ENCODE measurements at regions not wholly inside any gene's neighbourhood (a gene's known extent, or its start where the extent isn't known, plus 50 kb on each side); places are given as distances from the start of the nearest gene placed in this dataset.

- H3K36me3 Mint-ChIP-seq (ENCODE audit: unreplicated experiment) = no peaks in the 10 kb centered on the region
- no peaks in the 10 kb centered on the region for H3K9me3 Mint-ChIP-seq (ENCODE audit: unreplicated experiment)
- no peak overlapping the region for H3K27ac Mint-ChIP-seq (ENCODE audit: unreplicated experiment)
- no peak overlapping the region for H3K4me3 Mint-ChIP-seq (ENCODE audit: unreplicated experiment)
- DNase-seq = no peak
- TF ChIP-seq CTCF (IDR thresholded peaks at IDR 0.05; ENCODE audit: partially characterized antibody, unreplicated experiment) = no peak
- H3K27me3 Mint-ChIP-seq (ENCODE audit: unreplicated experiment) = no peaks in the 10 kb centered on the region
- no peaks in the 10 kb centered on the region for H3K4me1 Mint-ChIP-seq (ENCODE audit: low read depth, unreplicated experiment)
Measured at GRCh38 chr3:40828741-40829415, 304.1 kb downstream of the ZNF621 start.

- H3K27ac Mint-ChIP-seq (ENCODE audit: unreplicated experiment) = no peak overlapping the region
- DNase-seq = no peak
- no peaks in the 10 kb centered on the region for H3K36me3 Mint-ChIP-seq (ENCODE audit: unreplicated experiment)
- H3K4me3 Mint-ChIP-seq (ENCODE audit: unreplicated experiment) = no peak overlapping the region
- H3K27me3 Mint-ChIP-seq (ENCODE audit: unreplicated experiment) = no peaks in the 10 kb centered on the region
- H3K4me1 Mint-ChIP-seq (ENCODE audit: low read depth, unreplicated experiment) = no peaks in the 10 kb centered on the region
- no peaks in the 10 kb centered on the region for H3K9me3 Mint-ChIP-seq (ENCODE audit: unreplicated experiment)
- no peak for TF ChIP-seq CTCF (IDR thresholded peaks at IDR 0.05; ENCODE audit: partially characterized antibody, unreplicated experiment)
Measured at GRCh38 chr3:40829876-40830275, 305.1 kb downstream of the ZNF621 start.

GRCh38 chr3:40837300-40837699 lies 312.5 kb downstream of the ZNF621 start:
- Mint-ChIP-seq H3K27me3 (ENCODE audit: unreplicated experiment) (peaks cover 2% of the 10 kb centered on the region), H3K9me3 (ENCODE audit: unreplicated experiment) (no peaks in the 10 kb centered on the region), H3K4me1 (ENCODE audit: low read depth, unreplicated experiment) (no peaks in the 10 kb centered on the region), H3K4me3 (ENCODE audit: unreplicated experiment) (no peak overlapping the region), H3K27ac (ENCODE audit: unreplicated experiment) (no peak overlapping the region), H3K36me3 (ENCODE audit: unreplicated experiment) (no peaks in the 10 kb centered on the region)
- no peak for DNase-seq
- no peak for TF ChIP-seq CTCF (IDR thresholded peaks at IDR 0.05; ENCODE audit: partially characterized antibody, unreplicated experiment)

GRCh38 chr3:40841131-40841530 lies 316.4 kb downstream of the ZNF621 start:
- no peak for TF ChIP-seq CTCF (IDR thresholded peaks at IDR 0.05; ENCODE audit: partially characterized antibody, unreplicated experiment)
- Mint-ChIP-seq H3K4me1 (ENCODE audit: low read depth, unreplicated experiment) (no peaks in the 10 kb centered on the region), H3K27ac (ENCODE audit: unreplicated experiment) (no peak overlapping the region), H3K36me3 (ENCODE audit: unreplicated experiment) (peaks cover 7% of the 10 kb centered on the region), H3K27me3 (ENCODE audit: unreplicated experiment) (peaks cover 2% of the 10 kb centered on the region), H3K4me3 (ENCODE audit: unreplicated experiment) (no peak overlapping the region), H3K9me3 (ENCODE audit: unreplicated experiment) (no peaks in the 10 kb centered on the region)
- no peak for DNase-seq

- Mint-ChIP-seq H3K27me3 (ENCODE audit: unreplicated experiment) (peaks cover 2% of the 10 kb centered on the region), H3K9me3 (ENCODE audit: unreplicated experiment) (peaks cover 2% of the 10 kb centered on the region), H3K27ac (ENCODE audit: unreplicated experiment) (no peak overlapping the region), H3K4me3 (ENCODE audit: unreplicated experiment) (no peak overlapping the region), H3K4me1 (ENCODE audit: low read depth, unreplicated experiment) (no peaks in the 10 kb centered on the region), H3K36me3 (ENCODE audit: unreplicated experiment) (peaks cover 7% of the 10 kb centered on the region)
- TF ChIP-seq CTCF (IDR thresholded peaks at IDR 0.05; ENCODE audit: partially characterized antibody, unreplicated experiment) = no peak
- DNase-seq = no peak
Measured at GRCh38 chr3:40841570-40842109, 316.9 kb downstream of the ZNF621 start.
